NB4 (cell line): ENCODE measurements at regions not wholly inside any gene's neighbourhood (a gene's known extent, or its start where the extent isn't known, plus 50 kb on each side); places are given as distances from the start of the nearest gene placed in this dataset.

Experiments used
- CTCF ChIP-seq: IDR thresholded peaks from one replicate; pipeline ENCODE4 v1.5.1; 2012; ENCODE audit warnings: low read depth, low read length
- MYC ChIP-seq: IDR thresholded peaks from 2 replicates; pipeline ENCODE4 v1.6.1; 2011; ENCODE audit warnings: low read depth, low read length

GRCh38 chr9:74333384-74334032 lies 163.6 kb upstream of the RORB start:
- TF ChIP-seq MYC (no peak), CTCF (no peak)
